ENCODE measurements at regions not wholly inside any gene's neighbourhood (a gene's known extent, or its start where the extent isn't known, plus 50 kb on each side); places are given as distances from the start of the nearest gene placed in this dataset.

GRCh38 chr22:19636696-19637407 lies 77.5 kb upstream of the SEPTIN5 start:
- Histone ChIP-seq H3K9me3 (no peaks in the 10 kb centered on the region), H3K4me1 (no peaks in the 10 kb centered on the region), H3K4me3 (no peak overlapping the region), H3K36me3 (replicated peaks in 1 of 2; ENCODE audit: insufficient read depth in 1 of 2, low read depth in 2 of 2) (no peaks in the 10 kb centered on the region), H3K27me3 (no peaks in the 10 kb centered on the region), H3K27ac (no peak overlapping the region)
- WGBS, 2 donors, result 74 to 81% methylated on average over 18 of the region's 18 CpGs
- no peak for TF ChIP-seq POLR2A (IDR thresholded peaks at IDR 0.05)
- TF ChIP-seq CTCF (IDR thresholded peaks at IDR 0.05), result no peak
- intact Hi-C loops (cut with DNase I), result no loop called here
- ATAC-seq (no peak), DNase-seq (no peak)

GRCh38 chr22:19637408-19638281 lies 76.7 kb upstream of the SEPTIN5 start:
- TF ChIP-seq POLR2A (IDR thresholded peaks at IDR 0.05) (no peak), CTCF (IDR thresholded peaks at IDR 0.05) (no peak)
- intact Hi-C loops (cut with DNase I), result no loop called here
- WGBS, 2 donors, result 72 to 77% methylated on average over 6 to 15 of the region's 15 CpGs
- ATAC-seq (no peak), DNase-seq (no peak)
- Histone ChIP-seq H3K4me3 (no peak overlapping the region), H3K27me3 (no peaks in the 10 kb centered on the region), H3K4me1 (no peaks in the 10 kb centered on the region), H3K36me3 (replicated peaks in 1 of 2; ENCODE audit: insufficient read depth in 1 of 2, low read depth in 2 of 2) (no peaks in the 10 kb centered on the region), H3K9me3 (no peaks in the 10 kb centered on the region), H3K27ac (no peak overlapping the region)

- H3K36me3 ChIP-seq (replicated peaks in 1 of 2; ENCODE audit: insufficient read depth in 1 of 2, low read depth in 2 of 2), result no peaks in the 10 kb centered on the region
- no peaks in the 10 kb centered on the region for H3K27me3 ChIP-seq
- H3K4me3 ChIP-seq, result no peak overlapping the region
- no peaks in the 10 kb centered on the region for H3K4me1 ChIP-seq
- DNase-seq (no peak), ATAC-seq (no peak)
- TF ChIP-seq POLR2A (IDR thresholded peaks at IDR 0.05) (no peak), CTCF (IDR thresholded peaks at IDR 0.05) (no peak)
- no peak overlapping the region for H3K27ac ChIP-seq
- WGBS, 2 donors, result 78 to 87% methylated on average over 7 to 8 of the region's 8 CpGs
- intact Hi-C loops (cut with DNase I), result no loop called here
- H3K9me3 ChIP-seq, result no peaks in the 10 kb centered on the region
Observed at GRCh38 chr22:19638282-19639015, 75.9 kb upstream of the SEPTIN5 start.

GRCh38 chr22:19639610-19640135 lies 74.6 kb upstream of the SEPTIN5 start:
- TF ChIP-seq CTCF (IDR thresholded peaks at IDR 0.05) (no peak), POLR2A (IDR thresholded peaks at IDR 0.05) (no peak)
- no peaks in the 10 kb centered on the region for H3K9me3 ChIP-seq
- ATAC-seq (no peak), DNase-seq (no peak)
- H3K4me3 ChIP-seq, result no peak overlapping the region
- H3K27ac ChIP-seq, result no peak overlapping the region
- no peaks in the 10 kb centered on the region for H3K36me3 ChIP-seq (replicated peaks in 1 of 2; ENCODE audit: insufficient read depth in 1 of 2, low read depth in 2 of 2)
- H3K27me3 ChIP-seq, result no peaks in the 10 kb centered on the region
- H3K4me1 ChIP-seq, result no peaks in the 10 kb centered on the region
- intact Hi-C loops (cut with DNase I), result no loop called here
- WGBS, 2 donors, result 83 to 84% methylated on average over 8 to 13 of the region's 13 CpGs
